NCI-H2196 (cell line): ENCODE measurements at regions not wholly inside any gene's neighbourhood (a gene's known extent, or its start where the extent isn't known, plus 50 kb on each side); places are given as distances from the start of the nearest gene placed in this dataset.
A peak's percentile ranks its signal among the peaks of the same experiment; 100 is the strongest.

ENCODE experiments used
- DNase-seq: peaks from one replicate; lab custom pipeline; 2025; ENCODE audit not compliant: unreplicated experiment; lab: John Stamatoyannopoulos, UW

- no peak for DNase-seq
Observed at GRCh38 chr1:82269431-82269830, 468.7 kb downstream of the ADGRL2 start.

GRCh38 chr1:82268826-82269225 lies 468.1 kb downstream of the ADGRL2 start:
- DNase-seq: no peak

GRCh38 chr1:82266351-82266750 lies 465.6 kb downstream of the ADGRL2 start:
- no peak for DNase-seq

- no peak for DNase-seq
Observed at GRCh38 chr1:82265436-82265835, 464.7 kb downstream of the ADGRL2 start.

- DNase-seq: no peak
Observed at GRCh38 chr1:82264802-82265201, 464.1 kb downstream of the ADGRL2 start.

GRCh38 chr1:82263396-82263795 lies 462.7 kb downstream of the ADGRL2 start:
- DNase-seq: no peak

GRCh38 chr1:82260666-82261065 lies 459.9 kb downstream of the ADGRL2 start:
- no peak for DNase-seq

- no peak for DNase-seq
Observed at GRCh38 chr1:82260051-82260450, 459.3 kb downstream of the ADGRL2 start.

- no peak for DNase-seq
Observed at GRCh38 chr1:82258887-82259286, 458.2 kb downstream of the ADGRL2 start.

GRCh38 chr1:82246050-82246449 lies 445.3 kb downstream of the ADGRL2 start:
- no peak for DNase-seq

- no peak for DNase-seq
Observed at GRCh38 chr1:82245345-82246014, 444.7 kb downstream of the ADGRL2 start.

- DNase-seq: no peak
Observed at GRCh38 chr1:82240571-82240970, 439.8 kb downstream of the ADGRL2 start.

GRCh38 chr1:82230667-82231066 lies 429.9 kb downstream of the ADGRL2 start:
- DNase-seq: no peak

GRCh38 chr1:82227306-82228095 lies 426.8 kb downstream of the ADGRL2 start:
- peak; percentile 22 for DNase-seq

GRCh38 chr1:82226186-82226505 lies 425.4 kb downstream of the ADGRL2 start:
- no peak for DNase-seq

- DNase-seq: peak; percentile 5
Observed at GRCh38 chr1:82225421-82226185, 424.9 kb downstream of the ADGRL2 start.

GRCh38 chr1:82223091-82223490 lies 422.4 kb downstream of the ADGRL2 start:
- no peak for DNase-seq

- DNase-seq: no peak
Observed at GRCh38 chr1:82221721-82222120, 421.0 kb downstream of the ADGRL2 start.

GRCh38 chr1:82220754-82221153 lies 420.0 kb downstream of the ADGRL2 start:
- no peak for DNase-seq

GRCh38 chr1:82219841-82220240 lies 419.1 kb downstream of the ADGRL2 start:
- DNase-seq: no peak

- DNase-seq: no peak
Observed at GRCh38 chr1:82218846-82219245, 418.1 kb downstream of the ADGRL2 start.

- no peak for DNase-seq
Observed at GRCh38 chr1:82215853-82216175, 415.1 kb downstream of the ADGRL2 start.
